ENCODE measurements at regions not wholly inside any gene's neighbourhood (a gene's known extent, or its start where the extent isn't known, plus 50 kb on each side); places are given as distances from the start of the nearest gene placed in this dataset.

GRCh38 chr7:69508736-69509135 lies 89.5 kb upstream of the AUTS2 start:
- WGBS: 96% methylated on average over 2 of the region's 2 CpGs
- Histone ChIP-seq H3K4me3 (no peak overlapping the region), H3K36me3 (no peaks in the 10 kb centered on the region), H3K9me3 (no peaks in the 10 kb centered on the region), H3K4me1 (no peaks in the 10 kb centered on the region), H3K27ac (no peak overlapping the region), H3K27me3 (no peaks in the 10 kb centered on the region)
- DNase-seq (ENCODE audit: low spot score in 2 of 2): no peak
- TF ChIP-seq POLR2A (IDR thresholded peaks at IDR 0.05) (no peak), POLR2AphosphoS5 (IDR thresholded peaks at IDR 0.05) (no peak), EP300 (IDR thresholded peaks at IDR 0.05) (no peak), CTCF (IDR thresholded peaks at IDR 0.05) (no peak)

- 69% methylated on average over 4 of the region's 4 CpGs for WGBS
- H3K36me3 ChIP-seq: no peaks in the 10 kb centered on the region
- no peak overlapping the region for H3K27ac ChIP-seq
- peak in 1 of 2 donors; percentile 40 for DNase-seq (ENCODE audit: low spot score in 2 of 2)
- H3K4me3 ChIP-seq: no peak overlapping the region
- TF ChIP-seq EP300 (IDR thresholded peaks at IDR 0.05): no peak
- TF ChIP-seq POLR2AphosphoS5 (IDR thresholded peaks at IDR 0.05): no peak
- TF ChIP-seq CTCF (IDR thresholded peaks at IDR 0.05): no peak
- no peak for TF ChIP-seq POLR2A (IDR thresholded peaks at IDR 0.05)
- no peaks in the 10 kb centered on the region for H3K27me3 ChIP-seq
- H3K4me1 ChIP-seq: no peaks in the 10 kb centered on the region
- no peaks in the 10 kb centered on the region for H3K9me3 ChIP-seq
Observed at GRCh38 chr7:69510114-69510513, 88.2 kb upstream of the AUTS2 start.

- WGBS: 71% methylated on average over 6 of the region's 6 CpGs
- TF ChIP-seq POLR2A (IDR thresholded peaks at IDR 0.05) (no peak), EP300 (IDR thresholded peaks at IDR 0.05) (no peak), POLR2AphosphoS5 (IDR thresholded peaks at IDR 0.05) (no peak), CTCF (IDR thresholded peaks at IDR 0.05) (no peak)
- no peak overlapping the region for H3K4me3 ChIP-seq
- H3K27me3 ChIP-seq: no peaks in the 10 kb centered on the region
- H3K27ac ChIP-seq: no peak overlapping the region
- no peaks in the 10 kb centered on the region for H3K9me3 ChIP-seq
- no peaks in the 10 kb centered on the region for H3K36me3 ChIP-seq
- DNase-seq (ENCODE audit: low spot score in 2 of 2): no peak
- peaks cover 2% of the 10 kb centered on the region for H3K4me1 ChIP-seq
Observed at GRCh38 chr7:69515495-69516212, 82.6 kb upstream of the AUTS2 start.

- H3K27me3 ChIP-seq: no peaks in the 10 kb centered on the region
- H3K4me1 ChIP-seq: peaks cover 2% of the 10 kb centered on the region
- no peak overlapping the region for H3K4me3 ChIP-seq
- no peak for DNase-seq (ENCODE audit: low spot score in 2 of 2)
- no peak overlapping the region for H3K27ac ChIP-seq
- TF ChIP-seq POLR2AphosphoS5 (IDR thresholded peaks at IDR 0.05) (no peak), CTCF (IDR thresholded peaks at IDR 0.05) (no peak), POLR2A (IDR thresholded peaks at IDR 0.05) (no peak), EP300 (IDR thresholded peaks at IDR 0.05) (no peak)
- no peaks in the 10 kb centered on the region for H3K36me3 ChIP-seq
- 83% methylated on average over 9 of the region's 9 CpGs for WGBS
- no peaks in the 10 kb centered on the region for H3K9me3 ChIP-seq
Observed at GRCh38 chr7:69516238-69516820, 81.9 kb upstream of the AUTS2 start.

GRCh38 chr7:69517985-69518704 lies 80.1 kb upstream of the AUTS2 start:
- Histone ChIP-seq H3K4me3 (no peak overlapping the region), H3K27me3 (no peaks in the 10 kb centered on the region), H3K36me3 (no peaks in the 10 kb centered on the region), H3K27ac (no peak overlapping the region), H3K9me3 (no peaks in the 10 kb centered on the region), H3K4me1 (peaks cover 2% of the 10 kb centered on the region)
- 66% methylated on average over 14 of the region's 14 CpGs for WGBS
- no peak for TF ChIP-seq EP300 (IDR thresholded peaks at IDR 0.05)
- TF ChIP-seq CTCF (IDR thresholded peaks at IDR 0.05): no peak
- no peak for TF ChIP-seq POLR2AphosphoS5 (IDR thresholded peaks at IDR 0.05)
- no peak for TF ChIP-seq POLR2A (IDR thresholded peaks at IDR 0.05)
- DNase-seq (ENCODE audit: low spot score in 2 of 2): no peak
